ENCODE measurements at regions not wholly inside any gene's neighbourhood (a gene's known extent, or its start where the extent isn't known, plus 50 kb on each side); places are given as distances from the start of the nearest gene placed in this dataset.
"Not testable (repeated sequence)": the region's sequence is repeated elsewhere in the genome, so short reads cannot be mapped to it uniquely, and the experiment has no call there.

- H3K9me2 ChIP-seq (ENCODE audit: insufficient read depth, low read length); intact Hi-C loops (cut with micrococcal nuclease; ENCODE audit: unreplicated experiment); H3K4me1 ChIP-seq (ENCODE audit: insufficient read depth, low read length, poor library complexity, severe bottlenecking); H3K9me3 ChIP-seq (ENCODE audit: low read length); H3K36me3 ChIP-seq (ENCODE audit: insufficient read depth, low read length); H2AFZ ChIP-seq (ENCODE audit: low read length); H3K4me3 ChIP-seq (ENCODE audit: low read depth, low read length, poor library complexity, severe bottlenecking); POLR2A ChIA-PET; H3K4me2 ChIP-seq (ENCODE audit: low read length); H3K27ac ChIP-seq (ENCODE audit: low read depth, low read length, poor library complexity, severe bottlenecking); BruUV-seq (replicated peaks); CTCF ChIA-PET (ENCODE audit: unreplicated experiment); H4K20me1 ChIP-seq (ENCODE audit: insufficient read depth, low read length); DNase-seq (ENCODE audit: low spot score); H3K79me2 ChIP-seq (ENCODE audit: insufficient read depth, low read depth, low read length): not testable (repeated sequence)
Observed at GRCh38 chr2:156254637-156255067, 77.9 kb downstream of the NR4A2 start.

- Histone ChIP-seq H3K79me2 (ENCODE audit: insufficient read depth, low read depth, low read length) (no peaks in the 10 kb centered on the region), H3K4me1 (ENCODE audit: insufficient read depth, low read length, poor library complexity, severe bottlenecking) (no peaks in the 10 kb centered on the region), H3K9me3 (ENCODE audit: low read length) (no peaks in the 10 kb centered on the region), H2AFZ (ENCODE audit: low read length) (no peak overlapping the region), H3K4me2 (ENCODE audit: low read length) (no peak overlapping the region), H3K4me3 (ENCODE audit: low read depth, low read length, poor library complexity, severe bottlenecking) (no peak overlapping the region), H3K27ac (ENCODE audit: low read depth, low read length, poor library complexity, severe bottlenecking) (no peak overlapping the region), H3K36me3 (ENCODE audit: insufficient read depth, low read length) (no peaks in the 10 kb centered on the region), H3K9me2 (ENCODE audit: insufficient read depth, low read length) (no peaks in the 10 kb centered on the region), H4K20me1 (ENCODE audit: insufficient read depth, low read length) (no peaks in the 10 kb centered on the region)
- ChIA-PET POLR2A (no interaction called here), CTCF (ENCODE audit: unreplicated experiment) (no interaction called here)
- BruUV-seq (replicated peaks) = no TSS peak
- no peak for DNase-seq (ENCODE audit: low spot score)
- intact Hi-C loops (cut with micrococcal nuclease; ENCODE audit: unreplicated experiment) = no loop called here
- TF ChIP-seq CTCF (conservative IDR thresholded peaks at IDR 0.05; ENCODE audit: low read length) (no peak), EZH2phosphoT487 (IDR thresholded peaks at IDR 0.05; ENCODE audit: borderline replicate concordance, low read depth, low read length) (no peak)
Observed at GRCh38 chr2:156253765-156254164, 78.8 kb downstream of the NR4A2 start.

- DNase-seq (ENCODE audit: low spot score) = no peak
- H3K4me2 ChIP-seq (ENCODE audit: low read length) = no peak overlapping the region
- no peak overlapping the region for H3K4me3 ChIP-seq (ENCODE audit: low read depth, low read length, poor library complexity, severe bottlenecking)
- no peaks in the 10 kb centered on the region for H3K4me1 ChIP-seq (ENCODE audit: insufficient read depth, low read length, poor library complexity, severe bottlenecking)
- H3K79me2 ChIP-seq (ENCODE audit: insufficient read depth, low read depth, low read length) = no peaks in the 10 kb centered on the region
- no peaks in the 10 kb centered on the region for H4K20me1 ChIP-seq (ENCODE audit: insufficient read depth, low read length)
- H3K27ac ChIP-seq (ENCODE audit: low read depth, low read length, poor library complexity, severe bottlenecking) = no peak overlapping the region
- no peaks in the 10 kb centered on the region for H3K9me3 ChIP-seq (ENCODE audit: low read length)
- no peaks in the 10 kb centered on the region for H3K36me3 ChIP-seq (ENCODE audit: insufficient read depth, low read length)
- BruUV-seq (replicated peaks) = no TSS peak
- no peak overlapping the region for H2AFZ ChIP-seq (ENCODE audit: low read length)
- POLR2A ChIA-PET = interaction anchor here (0.6 kb wide), 2 partner anchors 51 to 63 kb away, joined by 3 read pairs; no protein-coding TSS in a partner anchor
- CTCF ChIA-PET (ENCODE audit: unreplicated experiment) = no interaction called here
- TF ChIP-seq EZH2phosphoT487 (IDR thresholded peaks at IDR 0.05; ENCODE audit: borderline replicate concordance, low read depth, low read length) = no peak
- TF ChIP-seq CTCF (conservative IDR thresholded peaks at IDR 0.05; ENCODE audit: low read length) = no peak
- intact Hi-C loops (cut with micrococcal nuclease; ENCODE audit: unreplicated experiment) = no loop called here
- no peaks in the 10 kb centered on the region for H3K9me2 ChIP-seq (ENCODE audit: insufficient read depth, low read length)
Observed at GRCh38 chr2:156242874-156243273, 89.6 kb downstream of the NR4A2 start.
